ENCODE measurements at regions not wholly inside any gene's neighbourhood (a gene's known extent, or its start where the extent isn't known, plus 50 kb on each side); places are given as distances from the start of the nearest gene placed in this dataset.
A peak's percentile ranks its signal among the peaks of the same experiment; 100 is the strongest.
"Not testable (repeated sequence)": the region's sequence is repeated elsewhere in the genome, so short reads cannot be mapped to it uniquely, and the experiment has no call there.

DNA sequence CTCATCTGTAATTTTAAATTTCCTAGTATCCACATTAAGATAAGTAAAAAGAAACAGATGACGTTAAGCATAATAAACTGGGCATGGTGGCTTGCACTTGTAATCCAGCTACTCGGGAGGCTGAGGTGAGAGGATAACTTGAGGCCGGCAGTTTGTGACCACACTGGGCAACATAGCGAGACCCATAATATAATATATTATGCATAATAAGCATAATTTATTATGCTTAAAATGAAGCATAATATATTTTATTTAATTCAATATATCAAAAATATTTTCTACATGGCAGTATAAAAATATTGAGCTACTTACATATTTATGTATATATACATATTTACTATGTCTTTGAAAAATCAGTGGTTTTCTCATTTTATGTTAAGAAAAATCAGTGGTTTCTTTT lies 128.3 kb downstream of the GOSR1 start:
- TF ChIP-seq TARDBP (IDR thresholded peaks at IDR 0.05), result no peak
- ChIA-PET POLR2A (no interaction called here), CTCF (interaction anchor here (0.6 kb wide), 1 partner anchor 220 kb away, joined by 3 read pairs; no protein-coding TSS in a partner anchor)
- no peak for DNase-seq (ENCODE audit: extremely low spot score)

DNA sequence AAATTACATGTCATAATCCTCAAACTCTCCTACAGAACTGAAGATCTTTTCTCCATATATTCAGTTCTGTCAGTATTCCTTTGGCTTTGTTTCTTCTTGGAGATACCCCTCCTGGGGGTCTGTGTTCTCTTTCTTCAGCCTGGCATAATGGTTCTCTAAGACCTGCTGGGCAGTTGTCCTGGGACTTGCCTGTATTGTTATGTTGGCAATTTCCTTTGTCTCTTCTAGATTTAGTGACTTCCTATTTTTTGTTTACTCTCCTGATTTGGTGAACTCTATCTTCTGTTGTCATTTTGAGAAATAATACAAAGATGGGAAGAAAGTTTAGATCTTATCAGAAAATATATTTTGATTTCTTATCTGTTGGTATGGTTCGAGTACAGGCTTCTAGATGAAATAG lies 127.8 kb downstream of the GOSR1 start:
- ChIA-PET CTCF (no interaction called here), POLR2A (no interaction called here)
- TF ChIP-seq L3MBTL2 (conservative IDR thresholded peaks at IDR 0.05) (no peak), SP1 (IDR thresholded peaks at IDR 0.05) (no peak), FOXA1 (IDR thresholded peaks at IDR 0.05) (no peak), LEF1 (IDR thresholded peaks at IDR 0.05; ENCODE audit: borderline replicate concordance) (no peak), FOXM1 (IDR thresholded peaks at IDR 0.05; ENCODE audit: borderline replicate concordance) (no peak), HDGF (IDR thresholded peaks at IDR 0.05; ENCODE audit: borderline replicate concordance) (no peak), NFRKB (IDR thresholded peaks at IDR 0.05) (no peak), CTBP1 (IDR thresholded peaks at IDR 0.05; ENCODE audit: borderline replicate concordance) (no peak), ELF4 (IDR thresholded peaks at IDR 0.05) (no peak), BHLHE40 (IDR thresholded peaks at IDR 0.05; ENCODE audit: borderline replicate concordance) (no peak), FOXK2 (IDR thresholded peaks at IDR 0.05) (no peak), TARDBP (IDR thresholded peaks at IDR 0.05) (no peak), SUZ12 (IDR thresholded peaks at IDR 0.05) (no peak), ZNF384 (IDR thresholded peaks at IDR 0.05) (no peak), ARNT (IDR thresholded peaks at IDR 0.05) (no peak)
- TF ChIP-seq, protein P1, sequence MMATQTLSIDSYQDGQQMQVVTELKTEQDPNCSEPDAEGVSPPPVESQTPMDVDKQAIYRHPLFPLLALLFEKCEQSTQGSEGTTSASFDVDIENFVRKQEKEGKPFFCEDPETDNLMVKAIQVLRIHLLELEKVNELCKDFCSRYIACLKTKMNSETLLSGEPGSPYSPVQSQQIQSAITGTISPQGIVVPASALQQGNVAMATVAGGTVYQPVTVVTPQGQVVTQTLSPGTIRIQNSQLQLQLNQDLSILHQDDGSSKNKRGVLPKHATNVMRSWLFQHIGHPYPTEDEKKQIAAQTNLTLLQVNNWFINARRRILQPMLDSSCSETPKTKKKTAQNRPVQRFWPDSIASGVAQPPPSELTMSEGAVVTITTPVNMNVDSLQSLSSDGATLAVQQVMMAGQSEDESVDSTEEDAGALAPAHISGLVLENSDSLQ (IDR thresholded peaks at IDR 0.05), result no peak
- DNase-seq (ENCODE audit: extremely low spot score), result no peak

DNA sequence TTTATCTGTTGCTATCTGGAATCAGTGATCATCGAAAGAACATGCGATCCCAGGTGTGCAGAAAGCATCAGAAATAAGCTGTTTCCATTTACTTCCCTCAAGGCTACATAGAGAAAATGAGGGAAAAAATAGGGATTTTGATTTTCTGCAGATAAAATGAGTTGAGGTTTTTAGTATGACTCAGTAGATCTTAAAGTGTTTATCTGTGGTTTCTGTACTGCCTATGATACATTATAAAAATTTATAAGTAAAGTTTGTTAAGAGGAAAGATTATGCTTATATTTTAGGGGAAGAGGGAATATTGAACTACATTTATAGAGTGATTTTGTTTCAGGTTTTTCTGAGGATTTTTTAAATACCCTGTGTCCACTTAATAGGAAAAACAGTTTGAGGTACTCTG lies 125.2 kb downstream of the GOSR1 start:
- CTCF ChIA-PET; POLR2A ChIA-PET; DNase-seq (ENCODE audit: extremely low spot score): not testable (repeated sequence)

DNA sequence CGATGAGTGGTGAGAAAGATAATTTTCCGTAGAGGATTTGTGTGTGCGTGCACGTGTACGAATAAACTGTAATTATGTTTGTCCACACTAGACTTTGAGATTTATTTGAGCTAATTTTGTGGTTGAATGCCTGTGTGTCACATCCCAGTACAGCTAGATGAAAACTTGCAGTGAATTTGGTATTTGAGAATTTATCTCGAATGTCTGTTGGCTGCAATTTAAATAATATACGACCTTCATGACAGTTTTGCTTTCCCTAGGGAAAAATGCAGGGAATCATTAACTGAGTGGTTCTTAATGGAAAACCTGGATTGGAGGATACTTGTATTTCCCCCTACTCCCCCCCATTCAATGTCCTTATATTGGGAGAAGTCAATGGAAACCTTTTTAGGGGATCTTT lies 124.8 kb downstream of the GOSR1 start:
- CTCF ChIA-PET; DNase-seq (ENCODE audit: extremely low spot score); POLR2A ChIA-PET: not testable (repeated sequence)
- TF ChIP-seq, protein P1 (IDR thresholded peaks at IDR 0.05), result peak; percentile 77

DNA sequence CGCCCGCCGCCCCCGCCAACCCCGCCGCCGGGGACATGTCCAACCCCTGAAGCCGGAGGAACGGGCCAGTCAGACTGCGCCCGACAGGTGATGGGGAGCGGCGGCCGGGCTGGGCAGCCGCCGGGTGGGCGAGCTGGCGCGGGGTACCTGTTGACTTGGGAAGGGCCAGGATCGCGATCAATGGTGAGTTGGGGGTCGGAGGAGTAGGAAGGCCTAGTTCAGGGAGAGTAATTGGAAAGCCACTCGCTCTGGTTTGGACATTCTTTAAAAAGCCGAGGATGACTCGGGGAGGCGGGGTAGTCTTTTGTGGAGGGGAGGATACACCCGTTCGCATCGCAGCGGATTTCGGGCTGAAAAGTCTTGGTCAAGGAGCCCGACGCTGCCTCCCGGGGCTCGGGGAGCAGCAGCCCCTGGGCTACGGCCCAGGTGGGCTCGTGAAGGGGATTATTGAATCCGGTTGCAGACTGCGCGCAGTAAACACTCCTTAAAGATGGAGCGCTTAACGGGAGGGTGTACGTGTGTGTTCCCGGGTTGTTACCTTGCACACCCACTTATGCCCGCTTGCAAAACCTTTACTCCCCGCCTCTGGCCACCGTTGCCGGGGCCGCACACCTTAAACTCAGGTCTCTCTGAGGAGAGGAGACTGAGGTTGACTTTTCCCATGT lies 123.8 kb downstream of the GOSR1 start:
- DNase-seq (ENCODE audit: extremely low spot score), result peak; percentile 6
- ChIA-PET CTCF (interaction anchor here (1.1 kb wide), 1 partner anchor 124 kb away, joined by 4 read pairs; the partner anchor contains the start of gene GOSR1), POLR2A (interaction anchor here (0.6 to 1.5 kb wide), 6 partner anchors 10 to 225 kb away, joined by 3 to 5 read pairs (median 4); partner anchors contain the start of gene GOSR1)
- no peak for TF ChIP-seq BHLHE40 (IDR thresholded peaks at IDR 0.05; ENCODE audit: borderline replicate concordance)
- TF ChIP-seq FOXK2 (IDR thresholded peaks at IDR 0.05), result no peak
- no peak for TF ChIP-seq TARDBP (IDR thresholded peaks at IDR 0.05)
- no peak for TF ChIP-seq SUZ12 (IDR thresholded peaks at IDR 0.05)
- no peak for TF ChIP-seq CTBP1 (IDR thresholded peaks at IDR 0.05; ENCODE audit: borderline replicate concordance)
- TF ChIP-seq FOXM1 (IDR thresholded peaks at IDR 0.05; ENCODE audit: borderline replicate concordance), result no peak
- no peak for TF ChIP-seq HDGF (IDR thresholded peaks at IDR 0.05; ENCODE audit: borderline replicate concordance)
- TF ChIP-seq LEF1 (IDR thresholded peaks at IDR 0.05; ENCODE audit: borderline replicate concordance), result no peak
- no peak for TF ChIP-seq NFRKB (IDR thresholded peaks at IDR 0.05)
- TF ChIP-seq FOXA1 (IDR thresholded peaks at IDR 0.05), result no peak

DNA sequence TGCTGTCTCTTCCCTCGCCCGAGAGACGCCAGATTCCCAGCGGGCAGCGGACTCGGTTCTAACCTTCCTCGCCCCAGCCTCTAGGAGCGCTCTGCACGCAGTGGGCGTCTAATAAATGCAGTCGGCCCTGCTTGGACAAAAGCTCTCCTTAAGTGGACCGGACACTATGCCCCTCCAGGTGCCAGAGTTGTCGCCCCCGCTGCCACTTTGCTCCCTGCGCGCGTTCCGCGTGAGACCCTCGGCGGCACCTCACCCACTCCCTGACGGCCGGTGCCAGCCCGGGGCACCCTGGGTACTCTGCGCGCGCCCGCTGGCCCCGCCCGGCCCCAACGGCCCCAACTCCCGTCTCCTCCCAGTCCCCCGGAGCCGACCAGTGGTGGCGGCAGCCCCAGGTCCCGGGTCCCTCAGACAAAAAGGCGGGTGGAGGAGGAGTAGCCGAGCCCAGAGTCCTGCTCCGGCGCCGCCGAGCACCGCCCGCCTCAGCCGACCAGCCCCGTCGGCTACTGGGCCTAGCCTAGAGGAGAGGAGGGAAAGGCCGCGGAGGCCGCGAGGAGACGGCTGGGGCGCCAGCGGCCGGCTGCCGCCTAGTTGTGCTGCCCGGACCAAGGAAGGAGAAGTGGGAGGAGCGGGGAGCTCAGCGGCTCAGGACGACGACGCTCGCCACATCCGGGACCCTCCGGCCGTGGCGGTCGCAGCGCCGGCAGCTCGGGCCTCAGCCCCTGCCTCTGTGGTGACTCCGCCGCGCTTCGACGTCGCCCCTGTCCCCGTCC lies 123.0 kb downstream of the GOSR1 start:
- peak; percentile 64 for DNase-seq (ENCODE audit: extremely low spot score)
- TF ChIP-seq ELF4 (IDR thresholded peaks at IDR 0.05) (no peak), L3MBTL2 (conservative IDR thresholded peaks at IDR 0.05) (peak; percentile 39; the same call in 1 of the 2 replicates)
- ChIA-PET POLR2A (interaction anchor here (0.6 to 1.5 kb wide), 7 partner anchors 9 to 226 kb away, joined by 3 to 5 read pairs (median 4); partner anchors contain the start of genes CRLF3 and GOSR1), CTCF (interaction anchor here (1.1 kb wide), 1 partner anchor 123 kb away, joined by 4 read pairs; the partner anchor contains the start of gene GOSR1)

DNA sequence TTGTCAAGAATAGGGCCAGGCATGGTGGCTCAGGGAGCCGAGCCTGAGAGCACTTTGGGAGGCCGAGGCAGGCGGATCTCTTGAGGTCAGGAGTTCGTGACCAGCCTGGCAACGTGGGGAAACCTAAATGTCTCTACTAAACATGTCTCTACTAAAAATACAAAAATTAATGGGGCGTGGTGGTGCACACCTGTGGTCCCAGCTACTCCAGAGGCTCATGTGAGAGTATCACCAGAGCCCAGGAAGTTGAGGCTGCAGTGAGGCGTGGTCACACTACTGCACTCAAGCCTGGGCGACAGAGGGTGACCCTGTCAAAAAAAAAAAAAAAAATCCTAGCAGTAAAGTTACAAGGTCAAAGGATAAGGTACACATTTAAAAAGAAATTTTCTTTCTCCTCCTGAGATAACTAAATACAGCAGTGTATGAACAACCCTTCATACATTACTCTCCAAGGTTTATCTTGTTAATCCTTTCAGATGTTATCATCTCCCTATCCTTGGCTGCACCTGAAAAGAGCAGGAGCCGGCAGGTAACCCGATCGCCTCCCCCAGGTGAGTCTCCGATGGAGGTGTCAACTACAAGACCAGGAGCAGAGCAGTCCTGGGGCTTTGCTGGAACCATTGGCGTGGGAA lies 122.3 kb downstream of the GOSR1 start:
- DNase-seq (ENCODE audit: extremely low spot score), result no peak
- POLR2A ChIA-PET, result interaction anchor here (0.7 to 1.5 kb wide), 2 partner anchors 14 to 225 kb away, joined by 3 to 4 read pairs; partner anchors contain the start of gene CRLF3
- TF ChIP-seq SP1 (IDR thresholded peaks at IDR 0.05), result no peak
- TF ChIP-seq ARNT (IDR thresholded peaks at IDR 0.05), result no peak
- no peak for TF ChIP-seq CTBP1 (IDR thresholded peaks at IDR 0.05; ENCODE audit: borderline replicate concordance)
- TF ChIP-seq LEF1 (IDR thresholded peaks at IDR 0.05; ENCODE audit: borderline replicate concordance), result no peak
- TF ChIP-seq FOXA1 (IDR thresholded peaks at IDR 0.05), result no peak
- TF ChIP-seq BHLHE40 (IDR thresholded peaks at IDR 0.05; ENCODE audit: borderline replicate concordance), result no peak
- TF ChIP-seq, protein P1 (IDR thresholded peaks at IDR 0.05), result no peak
- CTCF ChIA-PET, result interaction anchor here (0.7 kb wide), 1 partner anchor 482 kb away, joined by 3 read pairs; no protein-coding TSS in a partner anchor
